Right lobe of liver (tissue), 4 donors: ENCODE measurements at regions not wholly inside any gene's neighbourhood (a gene's known extent, or its start where the extent isn't known, plus 50 kb on each side); places are given as distances from the start of the nearest gene placed in this dataset.

Experiments used
- POLR2A ChIP-seq: fragments of 450-650 bp; IDR thresholded peaks from one replicate; pipeline ENCODE4 v1.6.1; 2017; ENCODE audit warnings: antibody characterized with exemption, mild to moderate bottlenecking
- TF ChIP-seq, protein P1 (sequence below), 4 donors: fragments of 200-600 bp in 3 of 4; fragments of 450-650 bp in 1 of 4; IDR thresholded peaks; one replicate each; pipeline versions ENCODE4 v1.5.1 to v1.8.0; 2016 to 2022; ENCODE audit warnings: antibody characterized with exemption in 4 of 4, mild to moderate bottlenecking in 2 of 4
- donor health status: DM: no; HTN: no; CAD: no.
- donor health status: DM: no; HTN: no; CAD: no.
- donor health status: DM: no; HTN: yes; CAD: no.

DNA sequence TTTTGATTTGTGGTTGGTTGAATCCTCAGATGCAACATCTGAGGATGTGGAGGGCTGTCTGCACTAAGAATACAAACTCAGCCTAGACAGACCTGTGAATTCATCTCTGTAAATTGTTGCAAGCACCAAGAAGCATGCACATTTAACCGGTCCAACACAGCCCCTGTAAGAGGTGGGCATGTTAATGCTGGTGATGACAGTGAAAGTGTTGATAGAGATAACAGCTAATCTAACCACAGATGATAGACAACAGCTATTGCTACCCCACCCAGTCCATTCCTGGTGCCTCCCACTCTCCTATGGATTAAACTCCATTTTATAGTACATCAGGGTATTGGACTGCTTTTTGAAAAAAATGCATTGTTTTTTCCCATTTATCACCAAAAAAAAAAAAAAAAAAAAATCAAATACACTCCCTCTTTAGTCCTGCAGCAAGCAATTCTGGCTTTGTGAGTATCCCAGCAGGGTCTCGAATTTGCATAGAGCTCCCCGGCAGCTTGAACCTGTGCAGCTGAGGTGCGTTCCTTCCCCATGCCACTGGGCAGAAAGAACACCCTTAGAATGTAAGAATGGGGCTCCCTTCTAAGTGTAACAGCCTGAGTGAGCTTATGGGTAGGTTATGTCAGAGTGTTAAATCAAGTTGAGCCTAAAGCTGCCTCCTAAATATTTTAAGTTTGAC, 270.9 kb upstream of the JARID2 start:
- TF ChIP-seq POLR2A: no peak
- TF ChIP-seq, protein P1, sequence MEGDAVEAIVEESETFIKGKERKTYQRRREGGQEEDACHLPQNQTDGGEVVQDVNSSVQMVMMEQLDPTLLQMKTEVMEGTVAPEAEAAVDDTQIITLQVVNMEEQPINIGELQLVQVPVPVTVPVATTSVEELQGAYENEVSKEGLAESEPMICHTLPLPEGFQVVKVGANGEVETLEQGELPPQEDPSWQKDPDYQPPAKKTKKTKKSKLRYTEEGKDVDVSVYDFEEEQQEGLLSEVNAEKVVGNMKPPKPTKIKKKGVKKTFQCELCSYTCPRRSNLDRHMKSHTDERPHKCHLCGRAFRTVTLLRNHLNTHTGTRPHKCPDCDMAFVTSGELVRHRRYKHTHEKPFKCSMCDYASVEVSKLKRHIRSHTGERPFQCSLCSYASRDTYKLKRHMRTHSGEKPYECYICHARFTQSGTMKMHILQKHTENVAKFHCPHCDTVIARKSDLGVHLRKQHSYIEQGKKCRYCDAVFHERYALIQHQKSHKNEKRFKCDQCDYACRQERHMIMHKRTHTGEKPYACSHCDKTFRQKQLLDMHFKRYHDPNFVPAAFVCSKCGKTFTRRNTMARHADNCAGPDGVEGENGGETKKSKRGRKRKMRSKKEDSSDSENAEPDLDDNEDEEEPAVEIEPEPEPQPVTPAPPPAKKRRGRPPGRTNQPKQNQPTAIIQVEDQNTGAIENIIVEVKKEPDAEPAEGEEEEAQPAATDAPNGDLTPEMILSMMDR (IDR thresholded peaks at IDR 0.05): no peak
